B cell (primary cell): ENCODE measurements at regions not wholly inside any gene's neighbourhood (a gene's known extent, or its start where the extent isn't known, plus 50 kb on each side); places are given as distances from the start of the nearest gene placed in this dataset.
A peak's percentile ranks its signal among the peaks of the same experiment; 100 is the strongest.

Experiments
- ATAC-seq: fragments of 200-7000 bp; cut with Tn5 transposase; one replicate; pipeline ENCODE4 v1.10.0; 2021; ENCODE audit warnings: low read depth, mild to moderate bottlenecking, moderate number of reproducible peaks, moderate library complexity
- CTCF ChIA-PET: fragments of 350-600 bp; sonication (Branson Sonifier 250); formaldehyde crosslinking; loops from one replicate; lab custom pipeline; 2021; ENCODE audit warnings: antibody characterized with exemption, inconsistent platforms; lab: Charles Lee
- POLR2A ChIA-PET: fragments of 350-600 bp; sonication (Branson Sonifier 250); formaldehyde crosslinking; loops from one replicate; lab custom pipeline; 2021; ENCODE audit warnings: antibody characterized with exemption; lab: Charles Lee
- DNase-seq: peaks from one replicate; pipeline ENCODE4 v3.0.0; 2013
- H2AFZ ChIP-seq: 2 replicates; pipeline ENCODE4 v1.6.1; 2012; ENCODE audit warnings: mild to moderate bottlenecking, low read depth, low read length; ENCODE audit not compliant: insufficient read depth, poor library complexity, severe bottlenecking
- H3K27ac ChIP-seq, 2 donors: 1 replicate in 1 of 2; 2 replicates in 1 of 2; pipeline ENCODE4 v1.5.1; 2012 to 2013; ENCODE audit warnings: low read length in 2 of 2, mild to moderate bottlenecking in 2 of 2, moderate library complexity in 1 of 2
- H3K27me3 ChIP-seq, 4 experiments: fragments of 200-600 bp in 1 of 4; sonication (generic) in 1 of 4; replicated peaks in 1 of 4; 1 replicate in 2 of 4; 2 replicates in 2 of 4; pipeline versions ENCODE4 v1.6.1 to v1.7.0; 2013 to 2016; ENCODE audit warnings: low read length in 3 of 4, mild to moderate bottlenecking in 2 of 4, mixed read lengths in 1 of 4, moderate library complexity in 1 of 4; ENCODE audit not compliant: insufficient read depth in 4 of 4, control insufficient read depth in 3 of 4; ENCODE audit errors: control extremely low read depth in 1 of 4
- H3K36me3 ChIP-seq, 2 experiments: replicated peaks in 1 of 2; 1 replicate in 1 of 2; 2 replicates in 1 of 2; pipeline versions ENCODE4 v1.6.1 to v1.7.1; 2013; ENCODE audit warnings: low read length in 1 of 2; ENCODE audit not compliant: insufficient read depth in 2 of 2, control insufficient read depth in 1 of 2; ENCODE audit errors: control extremely low read depth in 1 of 2, extremely low read depth in 1 of 2
- H3K4me1 ChIP-seq, 2 donors: fragments of 200-600 bp in 1 of 2; sonication (generic) in 1 of 2; 1 replicate in 1 of 2; 2 replicates in 1 of 2; pipeline versions ENCODE4 v1.5.1 to v1.6.1; 2013 to 2017; ENCODE audit warnings: low read length in 2 of 2; ENCODE audit not compliant: control insufficient read depth in 2 of 2, insufficient read depth in 2 of 2
- H3K4me2 ChIP-seq: replicated peaks from 2 replicates; pipeline ENCODE3; 2012; ENCODE audit warnings: mild to moderate bottlenecking, low read depth, low read length; ENCODE audit not compliant: poor library complexity, severe bottlenecking
- H3K4me3 ChIP-seq, 5 experiments: fragments of 200-600 bp in 1 of 5; sonication (generic) in 1 of 5; 1 replicate in 3 of 5; 2 replicates in 2 of 5; pipeline versions ENCODE4 v1.5.1 to v1.7.0; 2011 to 2016; ENCODE audit warnings: low read length in 4 of 5, mild to moderate bottlenecking in 4 of 5, low read depth in 2 of 5, control low read depth in 1 of 5, moderate library complexity in 1 of 5; ENCODE audit not compliant: insufficient read depth in 1 of 5; ENCODE audit errors: control extremely low read depth in 1 of 5, extremely low read depth in 1 of 5
- H3K79me2 ChIP-seq: fragments of 200-600 bp; sonication (generic); one replicate; pipeline ENCODE4 v1.6.0; 2016; ENCODE audit warnings: low read length; ENCODE audit not compliant: control insufficient read depth, insufficient read depth
- H3K9ac ChIP-seq: fragments of 200-600 bp; sonication (generic); 2 replicates; pipeline ENCODE4 v1.6.1; 2017; ENCODE audit warnings: mild to moderate bottlenecking, low read length, moderate library complexity
- H3K9me3 ChIP-seq, 3 donors: one replicate each; pipeline versions ENCODE4 v1.6.1 to v1.7.1; 2013; ENCODE audit warnings: low read length in 2 of 3; ENCODE audit not compliant: control insufficient read depth in 2 of 3, insufficient read depth in 1 of 3; ENCODE audit errors: control extremely low read depth in 1 of 3
- H4K20me1 ChIP-seq: 2 replicates; pipeline ENCODE4 v1.6.0; 2012; ENCODE audit warnings: mild to moderate bottlenecking, low read length; ENCODE audit not compliant: insufficient read depth, control insufficient read depth, poor library complexity, severe bottlenecking
- H3K27ac Mint-ChIP-seq: one replicate; pipeline ENCODE4 v1.8.0; 2021; ENCODE audit warnings: mixed read lengths
- H3K27me3 Mint-ChIP-seq: one replicate; pipeline ENCODE4 v1.8.0; 2021; ENCODE audit warnings: mixed read lengths
- H3K4me1 Mint-ChIP-seq: one replicate; pipeline ENCODE4 v1.8.0; 2021; ENCODE audit warnings: mixed read lengths
- H3K4me3 Mint-ChIP-seq: one replicate; pipeline ENCODE4 v1.8.0; 2021; ENCODE audit warnings: mixed read lengths
- H3K9me3 Mint-ChIP-seq: one replicate; pipeline ENCODE4 v1.8.0; 2022; ENCODE audit warnings: mixed read lengths; ENCODE audit not compliant: insufficient read depth
- CTCF ChIP-seq: fragments of 200-600 bp; IDR thresholded peaks from one replicate; pipeline ENCODE4 v1.8.0; 2022; ENCODE audit warnings: antibody characterized with exemption, mild to moderate bottlenecking
- EZH2 ChIP-seq: IDR thresholded peaks from 2 replicates; pipeline ENCODE4 v1.6.1; 2012; ENCODE audit warnings: borderline replicate concordance, low read depth, mild to moderate bottlenecking, moderate library complexity, low read length; ENCODE audit not compliant: insufficient read depth, poor library complexity, severe bottlenecking
- WGBS: methylation state at CpG from one replicate; pipeline ENCODE4 v1.1.5; 2013; ENCODE audit warnings: missing lambda C conversion rate; ENCODE audit not compliant: insufficient coverage; 5-methylcytosine and 5-hydroxymethylcytosine counted together
- intact Hi-C: fragments of 100-400 bp; cut with micrococcal nuclease; formaldehyde crosslinking; loops from one replicate; pipeline ENCODE4 v1.10.0; 2022

GRCh38 chr22:22167791-22168189 lies 76.8 kb upstream of the VPREB1 start:
- H3K4me2 ChIP-seq = peak overlapping the region; percentile 86
- WGBS = no CpG with 5 or more reads among the region's 2 CpGs
- no peaks in the 10 kb centered on the region for H3K27me3 ChIP-seq
- intact Hi-C loops = loop anchor here (1.0 to 5.0 kb wide), 4 partner anchors 10 to 770 kb away; no protein-coding TSS in a partner anchor
- ATAC-seq (peak; percentile 85), DNase-seq (peak; percentile 95)
- POLR2A ChIA-PET = interaction anchor here (0.9 to 5.2 kb wide), 9 partner anchors 10 to 69 kb away, joined by 3 to 38 read pairs (median 4); no protein-coding TSS in a partner anchor
- no peaks in the 10 kb centered on the region for H3K9me3 Mint-ChIP-seq
- peak overlapping the region; percentile 20 to 59 (median 40) for H3K4me3 ChIP-seq
- peaks cover 85 to 94% of the 10 kb centered on the region in 2 donors for H3K4me1 ChIP-seq
- H3K27ac Mint-ChIP-seq = peak overlapping the region; percentile 100
- TF ChIP-seq EZH2 (no peak), CTCF (no peak)
- H3K4me3 Mint-ChIP-seq = peak overlapping the region; percentile 92
- no peaks in the 10 kb centered on the region for H3K36me3 ChIP-seq
- peak overlapping the region; percentile 96 to 98 for H3K27ac ChIP-seq
- peaks cover 5% of the 10 kb centered on the region for H3K79me2 ChIP-seq
- CTCF ChIA-PET = interaction anchor here (0.6 to 11.6 kb wide), 17 partner anchors 9 to 768 kb away, joined by 3 to 166 read pairs (median 7); no protein-coding TSS in a partner anchor
- H2AFZ ChIP-seq = no peak overlapping the region
- H4K20me1 ChIP-seq = no peaks in the 10 kb centered on the region
- H3K9ac ChIP-seq = peak overlapping the region; percentile 73
- no peaks in the 10 kb centered on the region for H3K9me3 ChIP-seq
- H3K4me1 Mint-ChIP-seq = peaks cover 86% of the 10 kb centered on the region
- H3K27me3 Mint-ChIP-seq = no peaks in the 10 kb centered on the region
